ENCODE measurements at regions not wholly inside any gene's neighbourhood (a gene's known extent, or its start where the extent isn't known, plus 50 kb on each side); places are given as distances from the start of the nearest gene placed in this dataset.

DNA sequence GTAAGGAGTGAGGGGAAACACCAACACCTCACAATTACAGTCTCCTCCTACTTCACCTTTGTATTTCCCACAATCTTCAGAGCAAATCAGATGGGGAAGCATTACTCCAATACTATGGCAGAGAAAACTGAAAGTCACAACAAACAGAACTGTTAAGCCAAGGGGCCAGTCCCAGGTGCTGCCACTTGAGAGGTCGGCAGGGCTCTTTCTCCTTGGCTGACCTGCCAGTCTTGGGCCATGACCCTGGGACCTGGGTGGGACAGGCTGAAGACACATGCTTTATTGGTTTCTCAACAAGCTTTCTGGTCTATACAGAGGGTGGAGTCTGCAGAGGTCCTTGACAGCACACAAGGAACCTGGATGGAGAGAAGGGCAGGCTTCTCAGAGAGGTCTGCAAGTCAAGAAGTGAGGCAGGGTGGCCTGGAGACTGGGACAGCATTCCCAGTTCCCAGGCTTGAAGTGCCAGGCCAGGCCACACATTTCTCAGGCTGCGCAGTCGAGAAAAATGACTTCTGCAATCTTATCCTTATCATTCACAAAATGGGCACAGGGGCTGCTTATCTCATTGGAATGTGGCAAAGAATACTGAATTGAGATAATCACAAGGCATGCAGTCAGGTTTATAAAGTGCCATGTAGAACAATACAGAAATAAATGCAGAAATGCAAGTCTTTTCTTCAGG lies 301.0 kb downstream of the CXCL12 start:
- no peaks in the 10 kb centered on the region for H3K27me3 ChIP-seq (ENCODE audit: insufficient read depth, low read length)
- no peaks in the 10 kb centered on the region for H3K36me3 ChIP-seq (ENCODE audit: control insufficient read depth in 1 of 2, insufficient read depth in 2 of 2, low read length in 2 of 2)
- H3K79me2 ChIP-seq (ENCODE audit: insufficient read depth, low read length) = no peaks in the 10 kb centered on the region
- H3K4me2 ChIP-seq (ENCODE audit: low read length) = no peak overlapping the region
- H2AFZ ChIP-seq (ENCODE audit: low read depth, low read length, poor library complexity, severe bottlenecking) = no peak overlapping the region
- TF ChIP-seq CBX3 (IDR thresholded peaks at IDR 0.05; ENCODE audit: low read depth) (no peak), POLR2AphosphoS5 (IDR thresholded peaks at IDR 0.05; ENCODE audit: low read depth, low read length) (no peak), EZH2phosphoT487 (IDR thresholded peaks at IDR 0.05; ENCODE audit: borderline replicate concordance) (no peak), SIN3A (IDR thresholded peaks at IDR 0.05; ENCODE audit: low read depth) (no peak), FOSL1 (IDR thresholded peaks at IDR 0.05; ENCODE audit: low read depth) (no peak), EZH2 (IDR thresholded peaks at IDR 0.05) (no peak), POLR2A (IDR thresholded peaks at IDR 0.05; ENCODE audit: borderline replicate concordance, extremely low read depth, insufficient read depth, insufficient read length) (no peak), RAD21 (IDR thresholded peaks at IDR 0.05; ENCODE audit: low read depth) (no peak), ZNF274 (IDR thresholded peaks at IDR 0.05; ENCODE audit: low read depth, low read length) (no peak), TCF7L2 (IDR thresholded peaks at IDR 0.05; ENCODE audit: borderline replicate concordance, extremely low read depth, insufficient read depth, insufficient read length) (no peak), CEBPB (IDR thresholded peaks at IDR 0.05; ENCODE audit: low read depth) (no peak), YY1 (IDR thresholded peaks at IDR 0.05; ENCODE audit: extremely low read depth, insufficient replicate concordance, low read depth, low read length) (no peak), ZFX (IDR thresholded peaks at IDR 0.05) (no peak), SP1 (IDR thresholded peaks at IDR 0.05; ENCODE audit: low read depth) (no peak)
- TF ChIP-seq, protein P1, sequence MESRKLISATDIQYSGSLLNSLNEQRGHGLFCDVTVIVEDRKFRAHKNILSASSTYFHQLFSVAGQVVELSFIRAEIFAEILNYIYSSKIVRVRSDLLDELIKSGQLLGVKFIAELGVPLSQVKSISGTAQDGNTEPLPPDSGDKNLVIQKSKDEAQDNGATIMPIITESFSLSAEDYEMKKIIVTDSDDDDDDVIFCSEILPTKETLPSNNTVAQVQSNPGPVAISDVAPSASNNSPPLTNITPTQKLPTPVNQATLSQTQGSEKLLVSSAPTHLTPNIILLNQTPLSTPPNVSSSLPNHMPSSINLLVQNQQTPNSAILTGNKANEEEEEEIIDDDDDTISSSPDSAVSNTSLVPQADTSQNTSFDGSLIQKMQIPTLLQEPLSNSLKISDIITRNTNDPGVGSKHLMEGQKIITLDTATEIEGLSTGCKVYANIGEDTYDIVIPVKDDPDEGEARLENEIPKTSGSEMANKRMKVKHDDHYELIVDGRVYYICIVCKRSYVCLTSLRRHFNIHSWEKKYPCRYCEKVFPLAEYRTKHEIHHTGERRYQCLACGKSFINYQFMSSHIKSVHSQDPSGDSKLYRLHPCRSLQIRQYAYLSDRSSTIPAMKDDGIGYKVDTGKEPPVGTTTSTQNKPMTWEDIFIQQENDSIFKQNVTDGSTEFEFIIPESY (IDR thresholded peaks at IDR 0.05; ENCODE audit: extremely low read depth, insufficient replicate concordance, low read length) = no peak
- TF ChIP-seq, protein P2, sequence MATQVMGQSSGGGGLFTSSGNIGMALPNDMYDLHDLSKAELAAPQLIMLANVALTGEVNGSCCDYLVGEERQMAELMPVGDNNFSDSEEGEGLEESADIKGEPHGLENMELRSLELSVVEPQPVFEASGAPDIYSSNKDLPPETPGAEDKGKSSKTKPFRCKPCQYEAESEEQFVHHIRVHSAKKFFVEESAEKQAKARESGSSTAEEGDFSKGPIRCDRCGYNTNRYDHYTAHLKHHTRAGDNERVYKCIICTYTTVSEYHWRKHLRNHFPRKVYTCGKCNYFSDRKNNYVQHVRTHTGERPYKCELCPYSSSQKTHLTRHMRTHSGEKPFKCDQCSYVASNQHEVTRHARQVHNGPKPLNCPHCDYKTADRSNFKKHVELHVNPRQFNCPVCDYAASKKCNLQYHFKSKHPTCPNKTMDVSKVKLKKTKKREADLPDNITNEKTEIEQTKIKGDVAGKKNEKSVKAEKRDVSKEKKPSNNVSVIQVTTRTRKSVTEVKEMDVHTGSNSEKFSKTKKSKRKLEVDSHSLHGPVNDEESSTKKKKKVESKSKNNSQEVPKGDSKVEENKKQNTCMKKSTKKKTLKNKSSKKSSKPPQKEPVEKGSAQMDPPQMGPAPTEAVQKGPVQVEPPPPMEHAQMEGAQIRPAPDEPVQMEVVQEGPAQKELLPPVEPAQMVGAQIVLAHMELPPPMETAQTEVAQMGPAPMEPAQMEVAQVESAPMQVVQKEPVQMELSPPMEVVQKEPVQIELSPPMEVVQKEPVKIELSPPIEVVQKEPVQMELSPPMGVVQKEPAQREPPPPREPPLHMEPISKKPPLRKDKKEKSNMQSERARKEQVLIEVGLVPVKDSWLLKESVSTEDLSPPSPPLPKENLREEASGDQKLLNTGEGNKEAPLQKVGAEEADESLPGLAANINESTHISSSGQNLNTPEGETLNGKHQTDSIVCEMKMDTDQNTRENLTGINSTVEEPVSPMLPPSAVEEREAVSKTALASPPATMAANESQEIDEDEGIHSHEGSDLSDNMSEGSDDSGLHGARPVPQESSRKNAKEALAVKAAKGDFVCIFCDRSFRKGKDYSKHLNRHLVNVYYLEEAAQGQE (IDR thresholded peaks at IDR 0.05; ENCODE audit: low read depth) = no peak
- TF ChIP-seq, protein P3, sequence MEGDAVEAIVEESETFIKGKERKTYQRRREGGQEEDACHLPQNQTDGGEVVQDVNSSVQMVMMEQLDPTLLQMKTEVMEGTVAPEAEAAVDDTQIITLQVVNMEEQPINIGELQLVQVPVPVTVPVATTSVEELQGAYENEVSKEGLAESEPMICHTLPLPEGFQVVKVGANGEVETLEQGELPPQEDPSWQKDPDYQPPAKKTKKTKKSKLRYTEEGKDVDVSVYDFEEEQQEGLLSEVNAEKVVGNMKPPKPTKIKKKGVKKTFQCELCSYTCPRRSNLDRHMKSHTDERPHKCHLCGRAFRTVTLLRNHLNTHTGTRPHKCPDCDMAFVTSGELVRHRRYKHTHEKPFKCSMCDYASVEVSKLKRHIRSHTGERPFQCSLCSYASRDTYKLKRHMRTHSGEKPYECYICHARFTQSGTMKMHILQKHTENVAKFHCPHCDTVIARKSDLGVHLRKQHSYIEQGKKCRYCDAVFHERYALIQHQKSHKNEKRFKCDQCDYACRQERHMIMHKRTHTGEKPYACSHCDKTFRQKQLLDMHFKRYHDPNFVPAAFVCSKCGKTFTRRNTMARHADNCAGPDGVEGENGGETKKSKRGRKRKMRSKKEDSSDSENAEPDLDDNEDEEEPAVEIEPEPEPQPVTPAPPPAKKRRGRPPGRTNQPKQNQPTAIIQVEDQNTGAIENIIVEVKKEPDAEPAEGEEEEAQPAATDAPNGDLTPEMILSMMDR (IDR thresholded peaks at IDR 0.05 in 2 of 3, conservative IDR thresholded peaks at IDR 0.05 in 1 of 3; ENCODE audit: borderline replicate concordance in 1 of 3, insufficient read depth in 1 of 3, low read depth in 2 of 3, low read length in 2 of 3) = no peak
- TF ChIP-seq, protein P4, sequence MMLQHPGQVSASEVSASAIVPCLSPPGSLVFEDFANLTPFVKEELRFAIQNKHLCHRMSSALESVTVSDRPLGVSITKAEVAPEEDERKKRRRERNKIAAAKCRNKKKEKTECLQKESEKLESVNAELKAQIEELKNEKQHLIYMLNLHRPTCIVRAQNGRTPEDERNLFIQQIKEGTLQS (IDR thresholded peaks at IDR 0.05) = no peak
- no peak for ATAC-seq
- H3K9me3 ChIP-seq (ENCODE audit: control insufficient read depth in 1 of 2, insufficient read depth in 1 of 2, low read depth in 1 of 2, low read length in 2 of 2) = no peaks in the 10 kb centered on the region
- H3K9ac ChIP-seq (ENCODE audit: low read length) = no peak overlapping the region
- intact Hi-C loops (cut with micrococcal nuclease) = no loop called here
- no peak overlapping the region for H3K27ac ChIP-seq (ENCODE audit: low read depth, low read length)
- RAD21 ChIA-PET (ENCODE audit: low non-redundant PET in 1 of 2, low total read pairs in 2 of 2, uncharacterized antibody in 2 of 2, unreplicated experiment in 2 of 2) = no interaction called here
- H3K9me2 ChIP-seq (ENCODE audit: insufficient read depth) = no peaks in the 10 kb centered on the region
- BruUV-seq (replicated peaks) = no TSS peak
- DNase-seq (ENCODE audit: low read depth, low spot score) = no peak
- no peak overlapping the region for H3K4me3 ChIP-seq (replicated peaks in 1 of 2; ENCODE audit: low read depth in 1 of 2, low read length in 2 of 2)
- H4K20me1 ChIP-seq (ENCODE audit: insufficient read depth) = no peaks in the 10 kb centered on the region
- POLR2A ChIA-PET = no interaction called here
- CTCF ChIA-PET = no interaction called here
- H3K4me1 ChIP-seq (ENCODE audit: control insufficient read depth in 1 of 2, insufficient read depth in 2 of 2, low read length in 2 of 2) = no peaks in the 10 kb centered on the region

Measured in HCT116 (cell line).